Suprapubic skin (tissue), 4 donors: ENCODE measurements at regions not wholly inside any gene's neighbourhood (a gene's known extent, or its start where the extent isn't known, plus 50 kb on each side); places are given as distances from the start of the nearest gene placed in this dataset.

Experiments used
- CTCF ChIP-seq, 2 donors: fragments of 200-600 bp in 1 of 2; fragments of 450-650 bp in 1 of 2; sonication (generic) in 1 of 2; IDR thresholded peaks; one replicate each; pipeline ENCODE4 v1.5.1; 2016 to 2019; ENCODE audit warnings: antibody characterized with exemption in 2 of 2, mild to moderate bottlenecking in 1 of 2, moderate library complexity in 1 of 2
- EP300 ChIP-seq: sonication (generic); formaldehyde crosslinking; IDR thresholded peaks from one replicate; pipeline ENCODE4 v1.6.1; 2017; ENCODE audit warnings: antibody characterized with exemption
- POLR2AphosphoS5 ChIP-seq, 3 donors: sonication (generic); formaldehyde crosslinking; IDR thresholded peaks; one replicate each; pipeline ENCODE4 v1.6.1; 2017; ENCODE audit warnings: antibody characterized with exemption in 3 of 3

DNA sequence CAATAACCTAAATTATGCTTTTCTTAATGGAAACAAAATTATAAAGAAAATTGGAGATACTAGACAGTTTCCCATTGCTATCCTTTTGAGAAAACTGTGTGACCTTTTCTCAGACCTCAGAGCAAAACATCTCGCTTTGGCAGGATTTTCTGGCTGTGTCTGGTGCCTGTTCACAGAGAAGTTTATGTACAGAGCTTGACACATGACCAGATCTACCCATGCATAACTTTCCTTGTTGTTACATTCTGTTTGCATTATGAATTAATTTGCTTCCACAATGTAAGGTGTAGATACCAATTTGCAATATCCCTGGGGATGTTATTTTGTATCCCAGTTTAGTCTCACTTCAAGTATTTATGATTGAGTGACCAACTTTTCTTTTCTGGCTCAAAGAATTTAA, 565.0 kb downstream of the XPNPEP1 start:
- TF ChIP-seq CTCF (IDR thresholded peaks at IDR 0.05) (no peak), POLR2AphosphoS5 (IDR thresholded peaks at IDR 0.05) (no peak), EP300 (no peak)
